ENCODE measurements at regions not wholly inside any gene's neighbourhood (a gene's known extent, or its start where the extent isn't known, plus 50 kb on each side); places are given as distances from the start of the nearest gene placed in this dataset.
"Not testable (repeated sequence)": the region's sequence is repeated elsewhere in the genome, so short reads cannot be mapped to it uniquely, and the experiment has no call there.

DNA sequence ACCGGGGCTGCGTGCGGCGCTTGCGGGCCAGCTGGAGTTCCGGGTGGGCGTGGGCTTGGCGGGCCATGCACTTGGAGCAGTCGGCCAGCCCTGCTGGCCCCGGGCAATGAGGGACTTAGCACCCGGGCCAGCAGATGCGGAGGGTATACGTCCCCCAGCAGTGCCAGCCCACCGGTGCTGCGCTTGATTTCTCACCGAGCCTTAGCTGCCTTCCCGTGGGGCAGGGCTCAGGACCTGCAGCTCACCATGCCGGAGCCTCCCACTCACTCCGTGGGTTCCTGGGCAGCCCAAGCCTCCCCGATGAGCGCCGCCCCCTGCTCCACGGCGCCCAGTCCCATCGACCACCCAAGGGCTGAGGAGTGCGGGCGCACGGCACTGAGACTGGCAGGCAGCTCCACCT is 51.4 kb upstream of the INPP4B start:
- not testable (repeated sequence) for DNase-seq; H3K36me3 ChIP-seq (ENCODE audit: control insufficient read depth, insufficient read depth, low read length); H3K4me1 ChIP-seq (ENCODE audit: control insufficient read depth, insufficient read depth, low read length); H3K27me3 ChIP-seq (ENCODE audit: control insufficient read depth, insufficient read depth, low read length); H3K27ac ChIP-seq (ENCODE audit: low read length); H3K9me3 ChIP-seq (replicated peaks; ENCODE audit: control insufficient read depth, low read depth, low read length); H3K4me3 ChIP-seq (ENCODE audit: low read length)
- WGBS (ENCODE audit: insufficient coverage), result 91% methylated on average over 26 of the region's 28 CpGs

DNA sequence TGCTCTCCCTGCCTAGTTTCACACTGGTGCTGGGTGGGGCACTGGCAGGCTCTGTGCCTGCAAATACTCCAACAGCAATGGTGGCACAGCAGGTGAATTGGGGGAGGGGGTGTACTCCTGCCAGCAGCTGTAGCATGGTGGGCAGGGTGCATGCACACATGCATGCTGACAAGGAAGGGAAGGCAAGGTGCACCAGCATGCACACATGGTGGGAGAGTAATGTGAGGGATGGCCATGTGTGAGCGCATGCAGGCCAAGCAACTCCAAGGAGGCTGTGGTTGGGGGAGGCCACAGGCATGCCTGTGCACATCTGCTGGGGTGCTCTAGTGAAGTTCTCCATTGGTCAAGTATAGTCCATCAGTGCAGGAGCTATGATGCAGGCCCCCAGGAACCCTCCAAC is 54.5 kb upstream of the INPP4B start:
- WGBS (ENCODE audit: insufficient coverage), result 100% methylated on average over 1 of the region's 1 CpG
- Histone ChIP-seq H3K4me1 (ENCODE audit: control insufficient read depth, insufficient read depth, low read length) (no peaks in the 10 kb centered on the region), H3K9me3 (replicated peaks; ENCODE audit: control insufficient read depth, low read depth, low read length) (no peaks in the 10 kb centered on the region), H3K27ac (ENCODE audit: low read length) (no peak overlapping the region), H3K36me3 (ENCODE audit: control insufficient read depth, insufficient read depth, low read length) (no peaks in the 10 kb centered on the region), H3K4me3 (ENCODE audit: low read length) (no peak overlapping the region), H3K27me3 (ENCODE audit: control insufficient read depth, insufficient read depth, low read length) (no peaks in the 10 kb centered on the region)
- DNase-seq, result no peak

DNA sequence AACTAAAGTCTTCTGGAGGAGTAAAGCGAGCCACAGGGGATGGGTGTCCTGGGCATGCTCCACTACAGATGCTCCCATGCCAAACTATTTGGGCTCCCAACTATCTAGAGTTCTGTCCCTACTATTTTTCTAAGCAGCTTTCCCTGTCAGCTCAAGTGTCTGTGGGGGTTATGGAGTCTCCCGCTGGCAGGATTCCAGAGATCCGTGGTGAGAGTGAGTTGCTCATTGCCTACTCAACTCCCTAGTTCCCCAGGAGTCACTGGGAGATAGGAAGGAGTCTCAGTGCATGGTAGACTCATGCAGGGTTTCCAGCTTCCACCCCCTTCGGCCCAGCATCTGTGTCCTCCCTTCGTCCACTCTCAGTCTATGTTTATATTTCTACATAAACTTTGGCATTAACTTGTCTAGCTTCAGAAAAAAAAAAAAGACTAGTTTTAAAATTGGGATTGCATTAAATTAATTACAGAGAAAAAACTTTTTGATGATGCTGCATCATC is 55.1 kb upstream of the INPP4B start:
- H3K4me3 ChIP-seq (ENCODE audit: low read length), result no peak overlapping the region
- WGBS (ENCODE audit: insufficient coverage), result no CpG with 5 or more reads among the region's 5 CpGs
- no peaks in the 10 kb centered on the region for H3K9me3 ChIP-seq (replicated peaks; ENCODE audit: control insufficient read depth, low read depth, low read length)
- no peaks in the 10 kb centered on the region for H3K27me3 ChIP-seq (ENCODE audit: control insufficient read depth, insufficient read depth, low read length)
- H3K4me1 ChIP-seq (ENCODE audit: control insufficient read depth, insufficient read depth, low read length), result no peaks in the 10 kb centered on the region
- H3K36me3 ChIP-seq (ENCODE audit: control insufficient read depth, insufficient read depth, low read length), result no peaks in the 10 kb centered on the region
- DNase-seq, result peak; percentile 7
- no peak overlapping the region for H3K27ac ChIP-seq (ENCODE audit: low read length)

DNA sequence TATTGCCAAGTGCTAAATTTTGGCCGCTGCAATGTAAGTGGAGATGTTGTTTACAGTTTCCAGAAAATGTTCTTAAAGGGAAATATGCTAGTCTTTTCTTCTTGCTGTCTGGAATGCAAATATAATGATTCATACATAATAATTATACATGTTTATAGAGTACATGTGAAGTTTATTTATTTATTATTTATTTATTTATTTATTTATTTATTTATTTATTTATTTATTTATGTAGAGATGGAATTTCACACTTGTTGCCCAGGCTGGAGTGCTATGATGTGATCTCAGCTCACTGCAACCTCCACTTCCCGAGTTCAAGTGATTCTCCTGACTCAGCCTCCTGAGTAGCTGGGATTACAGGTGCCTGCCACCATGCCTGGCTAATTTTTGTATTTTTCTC is 57.5 kb upstream of the INPP4B start:
- no CpG with 5 or more reads among the region's 2 CpGs for WGBS (ENCODE audit: insufficient coverage)
- DNase-seq; H3K27me3 ChIP-seq (ENCODE audit: control insufficient read depth, insufficient read depth, low read length): not testable (repeated sequence)

DNA sequence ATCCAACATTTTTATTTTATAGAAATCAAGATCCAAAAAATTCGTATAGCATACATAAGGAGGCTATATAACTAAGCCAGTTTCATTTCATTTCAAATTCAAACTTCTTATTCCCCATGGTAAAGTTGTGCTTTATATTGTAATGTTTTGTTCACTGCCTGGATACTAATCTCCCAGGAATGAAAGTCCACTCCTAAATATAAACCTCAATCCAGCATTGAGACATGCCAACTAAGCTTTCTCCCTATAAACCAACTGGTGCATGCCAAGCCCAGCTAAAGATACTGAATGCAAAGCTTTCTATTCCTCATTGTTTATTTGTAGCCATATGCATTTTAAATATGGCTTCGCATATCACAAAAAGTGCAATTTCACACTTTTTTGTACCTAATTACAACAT is 63.8 kb upstream of the INPP4B start:
- peak; percentile 67 for DNase-seq
- Histone ChIP-seq H3K27me3 (ENCODE audit: control insufficient read depth, insufficient read depth, low read length) (no peaks in the 10 kb centered on the region), H3K4me1 (ENCODE audit: control insufficient read depth, insufficient read depth, low read length) (no peaks in the 10 kb centered on the region), H3K27ac (ENCODE audit: low read length) (peak overlapping the region; percentile 45), H3K36me3 (ENCODE audit: control insufficient read depth, insufficient read depth, low read length) (no peaks in the 10 kb centered on the region), H3K4me3 (ENCODE audit: low read length) (no peak overlapping the region), H3K9me3 (replicated peaks; ENCODE audit: control insufficient read depth, low read depth, low read length) (no peaks in the 10 kb centered on the region)
- WGBS (ENCODE audit: insufficient coverage), result no CpG with 5 or more reads among the region's 2 CpGs

More for the DNA sequence above, 57.5 kb upstream of the INPP4B start:
- H3K27ac ChIP-seq (ENCODE audit: low read length); H3K4me3 ChIP-seq (ENCODE audit: low read length); H3K4me1 ChIP-seq (ENCODE audit: control insufficient read depth, insufficient read depth, low read length); H3K36me3 ChIP-seq (ENCODE audit: control insufficient read depth, insufficient read depth, low read length); H3K9me3 ChIP-seq (replicated peaks; ENCODE audit: control insufficient read depth, low read depth, low read length): not testable (repeated sequence)

DNA sequence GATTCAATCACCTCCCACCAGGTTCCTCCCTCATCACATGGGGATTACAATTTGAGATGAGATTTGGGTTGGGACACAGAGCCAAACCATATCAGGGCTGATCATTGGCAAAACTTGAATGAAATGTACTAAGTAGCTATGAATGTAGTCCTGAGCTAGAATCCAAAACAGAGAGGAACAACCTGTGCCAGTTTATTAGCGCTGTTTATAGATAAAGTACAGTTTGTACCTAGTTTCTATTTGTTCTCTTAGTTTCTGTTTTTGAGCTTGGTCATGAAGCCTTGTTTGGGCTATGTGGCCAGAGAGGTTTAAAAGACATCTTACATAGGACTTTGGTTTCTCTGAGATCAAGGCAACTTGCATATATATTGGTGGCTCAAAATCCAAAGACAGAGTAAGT is 66.9 kb upstream of the INPP4B start:
- no peaks in the 10 kb centered on the region for H3K27me3 ChIP-seq (ENCODE audit: control insufficient read depth, insufficient read depth, low read length)
- no peaks in the 10 kb centered on the region for H3K36me3 ChIP-seq (ENCODE audit: control insufficient read depth, insufficient read depth, low read length)
- H3K4me3 ChIP-seq (ENCODE audit: low read length), result no peak overlapping the region
- H3K27ac ChIP-seq (ENCODE audit: low read length), result no peak overlapping the region
- H3K9me3 ChIP-seq (replicated peaks; ENCODE audit: control insufficient read depth, low read depth, low read length), result no peaks in the 10 kb centered on the region
- no peaks in the 10 kb centered on the region for H3K4me1 ChIP-seq (ENCODE audit: control insufficient read depth, insufficient read depth, low read length)
- no CpG with 5 or more reads among the region's 1 CpG for WGBS (ENCODE audit: insufficient coverage)
- no peak for DNase-seq

DNA sequence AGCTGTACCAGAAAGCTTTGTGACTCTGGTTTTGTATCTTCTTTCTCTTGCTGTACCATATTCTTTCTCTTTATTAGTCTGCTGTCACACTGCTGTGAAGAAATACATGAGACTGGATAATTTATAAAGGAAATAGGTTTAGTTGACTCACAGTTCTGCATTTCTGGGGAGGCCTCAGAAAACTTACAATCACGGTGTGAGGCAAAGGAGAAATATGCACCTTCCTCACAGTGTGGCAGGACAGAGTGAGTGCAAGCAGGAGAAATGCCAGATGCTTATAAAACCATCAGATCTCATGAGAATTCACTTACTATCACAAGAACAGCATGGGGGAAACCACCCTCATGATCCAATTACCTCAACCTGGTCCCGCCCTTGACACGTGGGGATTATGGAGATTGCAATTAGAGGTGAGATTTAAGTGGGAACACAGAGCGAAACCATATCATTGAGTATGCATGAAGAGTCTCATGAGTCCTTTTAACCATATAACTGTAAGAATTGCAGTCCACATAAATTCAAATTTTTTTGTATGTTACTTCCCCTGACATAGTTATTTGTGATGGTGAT is 67.4 kb upstream of the INPP4B start:
- Histone ChIP-seq H3K27ac (ENCODE audit: low read length) (no peak overlapping the region), H3K9me3 (replicated peaks; ENCODE audit: control insufficient read depth, low read depth, low read length) (no peaks in the 10 kb centered on the region), H3K4me3 (ENCODE audit: low read length) (no peak overlapping the region), H3K36me3 (ENCODE audit: control insufficient read depth, insufficient read depth, low read length) (no peaks in the 10 kb centered on the region), H3K4me1 (ENCODE audit: control insufficient read depth, insufficient read depth, low read length) (no peaks in the 10 kb centered on the region), H3K27me3 (ENCODE audit: control insufficient read depth, insufficient read depth, low read length) (no peaks in the 10 kb centered on the region)
- no peak for DNase-seq
- WGBS (ENCODE audit: insufficient coverage), result no CpG with 5 or more reads among the region's 4 CpGs

DNA sequence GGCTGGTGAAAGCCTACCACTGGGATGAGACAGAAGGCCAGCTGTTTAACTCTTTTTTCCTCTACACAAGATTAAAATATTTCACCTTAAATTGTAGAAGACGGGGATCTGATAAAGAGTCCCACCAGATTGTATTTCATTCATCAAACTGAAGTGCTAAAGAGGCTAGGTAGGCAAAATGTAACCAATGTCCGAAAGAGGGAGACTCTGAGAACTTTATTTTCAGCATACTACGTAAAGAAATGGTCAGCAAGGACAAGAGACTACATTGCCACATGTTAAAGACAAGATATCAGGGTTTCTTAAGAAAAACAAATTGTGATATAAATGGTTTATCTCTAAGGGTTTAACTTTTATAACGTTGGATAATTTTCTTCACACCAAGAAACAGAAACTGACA is 71.6 kb upstream of the INPP4B start:
- no peak overlapping the region for H3K27ac ChIP-seq (ENCODE audit: low read length)
- no peaks in the 10 kb centered on the region for H3K4me1 ChIP-seq (ENCODE audit: control insufficient read depth, insufficient read depth, low read length)
- no peak overlapping the region for H3K4me3 ChIP-seq (ENCODE audit: low read length)
- no peaks in the 10 kb centered on the region for H3K36me3 ChIP-seq (ENCODE audit: control insufficient read depth, insufficient read depth, low read length)
- WGBS (ENCODE audit: insufficient coverage), result no CpG with 5 or more reads among the region's 4 CpGs
- H3K9me3 ChIP-seq (replicated peaks; ENCODE audit: control insufficient read depth, low read depth, low read length), result no peaks in the 10 kb centered on the region
- DNase-seq, result no peak
- no peaks in the 10 kb centered on the region for H3K27me3 ChIP-seq (ENCODE audit: control insufficient read depth, insufficient read depth, low read length)

DNA sequence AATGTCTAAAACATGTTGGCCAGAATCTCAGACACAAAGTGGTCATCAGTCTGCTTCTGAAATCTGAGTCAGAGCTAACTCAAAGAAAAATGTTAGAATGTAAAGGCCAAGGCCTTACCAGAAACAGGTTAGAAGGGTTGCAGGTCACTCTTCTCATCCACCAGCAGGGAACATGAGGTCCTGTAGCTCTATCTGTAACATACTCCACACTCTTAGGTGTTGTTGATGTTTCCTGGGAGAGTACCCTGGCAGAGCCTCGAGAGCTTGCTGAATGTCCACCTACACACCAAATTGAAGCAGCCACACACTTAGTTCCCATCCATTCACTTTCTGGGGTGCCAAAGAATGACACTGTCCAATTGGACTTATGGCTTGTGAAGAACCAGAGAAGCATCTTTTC is 76.6 kb upstream of the INPP4B start:
- WGBS (ENCODE audit: insufficient coverage), result no CpG with 5 or more reads among the region's 1 CpG

DNA sequence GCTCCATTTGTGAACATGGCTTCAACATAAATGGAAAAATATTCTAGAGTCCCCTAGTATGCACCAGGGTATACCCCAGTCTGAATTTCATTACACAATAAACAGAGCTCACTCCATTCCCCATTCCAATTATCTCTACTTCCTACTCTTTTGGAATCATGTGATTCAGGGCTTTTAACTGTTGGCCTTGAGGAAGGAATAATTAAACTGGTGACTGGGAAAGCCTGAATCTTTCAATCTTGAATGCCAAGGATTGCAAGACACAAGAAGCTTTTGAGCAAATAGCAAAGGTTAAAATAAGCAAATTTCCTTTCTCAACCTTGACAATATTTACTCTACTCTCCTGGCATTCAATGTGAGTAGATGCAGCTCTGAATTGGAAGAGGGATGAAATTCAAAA is 77.5 kb upstream of the INPP4B start:
- no peaks in the 10 kb centered on the region for H3K9me3 ChIP-seq (replicated peaks; ENCODE audit: control insufficient read depth, low read depth, low read length)
- DNase-seq, result no peak
- no peak overlapping the region for H3K27ac ChIP-seq (ENCODE audit: low read length)
- no peaks in the 10 kb centered on the region for H3K4me1 ChIP-seq (ENCODE audit: control insufficient read depth, insufficient read depth, low read length)
- no peaks in the 10 kb centered on the region for H3K36me3 ChIP-seq (ENCODE audit: control insufficient read depth, insufficient read depth, low read length)
- no peaks in the 10 kb centered on the region for H3K27me3 ChIP-seq (ENCODE audit: control insufficient read depth, insufficient read depth, low read length)
- H3K4me3 ChIP-seq (ENCODE audit: low read length), result no peak overlapping the region

More for the DNA sequence above, 76.6 kb upstream of the INPP4B start:
- Histone ChIP-seq H3K27ac (ENCODE audit: low read length) (no peak overlapping the region), H3K36me3 (ENCODE audit: control insufficient read depth, insufficient read depth, low read length) (no peaks in the 10 kb centered on the region), H3K27me3 (ENCODE audit: control insufficient read depth, insufficient read depth, low read length) (no peaks in the 10 kb centered on the region), H3K9me3 (replicated peaks; ENCODE audit: control insufficient read depth, low read depth, low read length) (no peaks in the 10 kb centered on the region), H3K4me3 (ENCODE audit: low read length) (no peak overlapping the region), H3K4me1 (ENCODE audit: control insufficient read depth, insufficient read depth, low read length) (no peaks in the 10 kb centered on the region)
- DNase-seq, result no peak

DNA sequence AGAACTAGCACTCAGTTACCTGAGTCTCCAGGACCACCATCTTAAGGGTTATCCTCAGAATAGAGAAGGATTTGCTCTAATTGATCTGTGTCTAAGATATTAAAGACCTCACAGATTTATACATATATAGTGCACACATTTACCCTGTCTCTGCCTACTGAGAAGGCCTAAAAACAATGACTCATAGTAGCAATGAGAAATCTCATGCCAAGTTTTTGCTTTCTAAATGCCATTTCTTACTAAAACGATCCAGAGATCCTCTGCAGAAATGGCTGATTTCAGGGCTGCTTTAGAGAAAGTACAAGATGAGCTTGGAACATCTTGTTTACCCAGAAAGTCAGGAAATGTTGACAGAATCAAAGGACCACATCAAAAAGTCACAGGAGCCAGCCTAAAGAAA is 79.1 kb upstream of the INPP4B start:
- H3K9me3 ChIP-seq (replicated peaks; ENCODE audit: control insufficient read depth, low read depth, low read length), result no peaks in the 10 kb centered on the region
- no peaks in the 10 kb centered on the region for H3K27me3 ChIP-seq (ENCODE audit: control insufficient read depth, insufficient read depth, low read length)
- WGBS (ENCODE audit: insufficient coverage), result no CpG with 5 or more reads among the region's 1 CpG
- no peaks in the 10 kb centered on the region for H3K36me3 ChIP-seq (ENCODE audit: control insufficient read depth, insufficient read depth, low read length)
- H3K4me1 ChIP-seq (ENCODE audit: control insufficient read depth, insufficient read depth, low read length), result no peaks in the 10 kb centered on the region
- no peak overlapping the region for H3K27ac ChIP-seq (ENCODE audit: low read length)
- no peak for DNase-seq
- H3K4me3 ChIP-seq (ENCODE audit: low read length), result no peak overlapping the region
